Cardiac muscle cell (in vitro differentiated cells and primary cell): ENCODE measurements at regions not wholly inside any gene's neighbourhood (a gene's known extent, or its start where the extent isn't known, plus 50 kb on each side); places are given as distances from the start of the nearest gene placed in this dataset.

Experiments
- DNase-seq, 2 donors: peaks; one replicate each; pipeline versions ENCODE4 v3.0.0 to v3.0.0-alpha.2; 2010 to 2017; ENCODE audit warnings: low read depth in 1 of 2, low spot score in 1 of 2
- H3K27ac ChIP-seq: fragments of 200-600 bp; sonication (generic); 2 replicates; pipeline ENCODE4 v1.5.1; 2016
- H3K27me3 ChIP-seq: fragments of 200-600 bp; sonication (generic); 2 replicates; pipeline ENCODE4 v1.6.0; 2016; ENCODE audit warnings: control low read depth
- H3K36me3 ChIP-seq: fragments of 200-600 bp; sonication (generic); 2 replicates; pipeline ENCODE4 v1.5.1; 2016; ENCODE audit warnings: control low read depth
- H3K4me1 ChIP-seq: fragments of 200-600 bp; sonication (generic); 2 replicates; pipeline ENCODE4 v1.8.1; 2017; ENCODE audit warnings: low read depth, mild to moderate bottlenecking, mixed run types
- H3K4me3 ChIP-seq: fragments of 200-600 bp; sonication (generic); 2 replicates; pipeline ENCODE4 v1.5.1; 2016; ENCODE audit warnings: mild to moderate bottlenecking
- H3K9me3 ChIP-seq: fragments of 200-600 bp; sonication (generic); 2 replicates; pipeline ENCODE4 v1.5.1; 2017; ENCODE audit warnings: low read depth, mild to moderate bottlenecking, control low read depth
- TF ChIP-seq, protein P1 (sequence below): IDR thresholded peaks from 2 replicates; pipeline ENCODE4 v1.5.1; 2012; ENCODE audit warnings: low read depth, mild to moderate bottlenecking, low read length

DNA sequence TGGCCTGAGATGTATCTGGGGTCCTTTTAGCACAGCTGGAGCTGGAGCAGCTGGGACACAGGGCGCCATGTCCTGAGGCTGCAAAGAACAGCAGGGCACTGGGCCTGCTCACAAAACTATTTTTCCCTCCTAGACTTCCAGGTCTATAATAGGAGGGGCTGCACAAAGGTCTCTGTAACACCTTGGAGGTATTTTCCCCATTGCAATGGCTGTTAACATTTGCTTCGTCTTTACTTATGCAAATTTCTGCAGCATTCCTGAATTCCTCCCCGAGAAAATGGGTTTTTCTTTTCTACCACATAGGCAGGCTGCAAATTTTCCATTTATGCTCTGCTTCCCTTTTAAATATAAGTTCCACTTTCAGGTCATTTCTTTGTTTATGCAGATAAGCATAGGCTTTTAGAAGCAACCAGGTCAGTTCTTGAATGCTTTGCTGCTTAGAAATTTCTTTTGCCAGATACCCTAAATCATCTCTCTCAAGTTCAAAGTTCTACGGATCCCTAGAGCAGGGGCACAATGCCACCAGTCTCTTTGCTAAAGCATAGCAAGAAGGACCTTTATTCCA is 130.8 kb downstream of the PCSK1 start:
- TF ChIP-seq, protein P1, sequence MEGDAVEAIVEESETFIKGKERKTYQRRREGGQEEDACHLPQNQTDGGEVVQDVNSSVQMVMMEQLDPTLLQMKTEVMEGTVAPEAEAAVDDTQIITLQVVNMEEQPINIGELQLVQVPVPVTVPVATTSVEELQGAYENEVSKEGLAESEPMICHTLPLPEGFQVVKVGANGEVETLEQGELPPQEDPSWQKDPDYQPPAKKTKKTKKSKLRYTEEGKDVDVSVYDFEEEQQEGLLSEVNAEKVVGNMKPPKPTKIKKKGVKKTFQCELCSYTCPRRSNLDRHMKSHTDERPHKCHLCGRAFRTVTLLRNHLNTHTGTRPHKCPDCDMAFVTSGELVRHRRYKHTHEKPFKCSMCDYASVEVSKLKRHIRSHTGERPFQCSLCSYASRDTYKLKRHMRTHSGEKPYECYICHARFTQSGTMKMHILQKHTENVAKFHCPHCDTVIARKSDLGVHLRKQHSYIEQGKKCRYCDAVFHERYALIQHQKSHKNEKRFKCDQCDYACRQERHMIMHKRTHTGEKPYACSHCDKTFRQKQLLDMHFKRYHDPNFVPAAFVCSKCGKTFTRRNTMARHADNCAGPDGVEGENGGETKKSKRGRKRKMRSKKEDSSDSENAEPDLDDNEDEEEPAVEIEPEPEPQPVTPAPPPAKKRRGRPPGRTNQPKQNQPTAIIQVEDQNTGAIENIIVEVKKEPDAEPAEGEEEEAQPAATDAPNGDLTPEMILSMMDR, result no peak
- Histone ChIP-seq H3K27me3 (no peaks in the 10 kb centered on the region), H3K4me1 (no peaks in the 10 kb centered on the region), H3K4me3 (no peak overlapping the region), H3K9me3 (no peaks in the 10 kb centered on the region), H3K27ac (no peak overlapping the region), H3K36me3 (no peaks in the 10 kb centered on the region)
- no peak for DNase-seq

DNA sequence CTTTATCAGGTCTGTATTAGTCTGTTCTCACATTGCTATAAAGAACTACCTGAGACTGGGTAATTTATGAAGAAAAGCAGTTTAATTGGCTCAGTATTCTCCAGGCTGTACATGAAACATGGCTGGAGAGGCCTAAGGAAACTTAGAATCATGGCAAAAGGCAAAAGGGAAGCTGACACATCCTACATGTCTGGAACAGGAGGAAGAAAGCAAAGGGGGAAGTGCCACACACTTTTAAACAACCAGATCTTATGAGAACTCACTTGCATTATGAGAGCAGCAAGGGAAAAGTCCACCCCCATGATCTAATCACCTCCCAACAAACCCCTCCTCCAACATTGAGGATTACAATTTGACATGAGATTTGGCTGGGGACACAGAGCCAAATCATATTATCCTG is 132.1 kb downstream of the PCSK1 start:
- H3K9me3 ChIP-seq, result no peaks in the 10 kb centered on the region
- no peak for DNase-seq
- H3K4me1 ChIP-seq, result no peaks in the 10 kb centered on the region
- TF ChIP-seq, protein P1, result no peak
- no peaks in the 10 kb centered on the region for H3K36me3 ChIP-seq
- no peaks in the 10 kb centered on the region for H3K27me3 ChIP-seq
- H3K27ac ChIP-seq, result no peak overlapping the region
- no peak overlapping the region for H3K4me3 ChIP-seq

DNA sequence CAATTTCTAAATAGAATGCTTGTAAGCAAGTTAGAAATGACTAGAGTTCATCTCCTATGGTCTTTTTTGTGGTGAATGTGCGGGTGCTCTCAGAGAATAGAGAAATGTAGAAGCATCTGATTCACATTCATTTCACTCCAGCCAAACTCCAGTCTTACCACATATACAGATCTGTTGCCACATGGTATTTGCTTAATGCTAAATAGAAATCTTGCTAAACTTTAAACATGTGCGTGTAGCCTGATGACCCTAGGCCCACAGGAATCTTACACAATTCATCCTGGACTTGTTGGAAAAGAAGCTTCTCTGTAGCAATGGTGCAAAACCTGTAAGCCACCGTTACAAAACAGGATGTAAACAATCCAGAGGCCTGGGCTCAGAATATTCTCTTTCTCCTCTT is 135.2 kb downstream of the PCSK1 start:
- DNase-seq, result peak in 1 of 2 donors; percentile 96
- Histone ChIP-seq H3K36me3 (no peaks in the 10 kb centered on the region), H3K27ac (no peak overlapping the region), H3K27me3 (no peaks in the 10 kb centered on the region), H3K4me1 (no peaks in the 10 kb centered on the region), H3K9me3 (no peaks in the 10 kb centered on the region), H3K4me3 (no peak overlapping the region)
- TF ChIP-seq, protein P1, result no peak

DNA sequence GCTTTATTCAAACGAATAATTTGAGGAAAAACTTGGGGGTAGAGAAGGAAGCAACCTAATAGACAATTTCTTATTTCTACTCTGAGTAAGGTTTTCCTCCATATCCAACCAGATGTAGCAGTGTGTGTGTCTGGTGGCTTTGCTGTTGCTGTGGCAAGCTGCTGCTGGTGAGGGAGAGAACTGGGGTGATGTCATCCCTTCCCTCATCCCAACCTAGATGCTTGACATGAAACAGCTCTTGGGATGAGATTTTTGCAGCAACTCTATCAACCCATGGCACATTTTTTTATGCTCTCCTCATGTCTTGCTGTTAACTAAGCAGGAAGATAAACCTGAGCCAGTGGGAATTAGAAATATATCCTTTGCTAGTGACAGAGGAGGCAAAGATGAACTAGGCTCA is 135.8 kb downstream of the PCSK1 start:
- no peak overlapping the region for H3K27ac ChIP-seq

DNA sequence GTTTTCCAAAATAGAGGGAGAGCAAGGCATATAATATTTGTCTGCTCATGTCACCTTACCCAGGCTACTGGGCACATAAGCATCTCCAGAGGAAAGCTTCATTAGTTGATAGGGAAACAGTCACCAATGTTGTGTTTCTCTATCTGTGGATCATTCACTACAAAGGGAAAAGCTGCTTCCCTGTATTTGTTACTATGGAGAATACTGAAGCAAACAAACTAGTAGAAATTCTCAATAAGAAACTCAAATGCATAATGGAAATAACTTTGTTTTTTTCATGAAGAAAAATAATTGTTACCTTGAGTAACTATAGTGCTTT is 138.2 kb downstream of the PCSK1 start:
- TF ChIP-seq, protein P1, result no peak
- Histone ChIP-seq H3K4me3 (no peak overlapping the region), H3K9me3 (no peaks in the 10 kb centered on the region), H3K4me1 (no peaks in the 10 kb centered on the region), H3K27ac (no peak overlapping the region), H3K27me3 (no peaks in the 10 kb centered on the region), H3K36me3 (no peaks in the 10 kb centered on the region)
- DNase-seq, result no peak

More for the DNA sequence above, 135.8 kb downstream of the PCSK1 start:
- H3K36me3 ChIP-seq, result no peaks in the 10 kb centered on the region
- H3K9me3 ChIP-seq, result no peaks in the 10 kb centered on the region
- H3K4me3 ChIP-seq, result no peak overlapping the region
- TF ChIP-seq, protein P1, result no peak
- no peaks in the 10 kb centered on the region for H3K27me3 ChIP-seq
- H3K4me1 ChIP-seq, result no peaks in the 10 kb centered on the region
- peak; percentile 1 to 81 for DNase-seq
